ENCODE measurements at regions not wholly inside any gene's neighbourhood (a gene's known extent, or its start where the extent isn't known, plus 50 kb on each side); places are given as distances from the start of the nearest gene placed in this dataset.

GRCh38 chr18:68241881-68242280, 473.0 kb downstream of the TMX3 start:
- Histone ChIP-seq H3K4me3 (no peak overlapping the region), H3K27ac (replicated peaks) (no peak overlapping the region), H3K36me3 (no peaks in the 10 kb centered on the region), H3K4me1 (no peaks in the 10 kb centered on the region), H3K27me3 (ENCODE audit: low read depth) (no peaks in the 10 kb centered on the region), H3K9me3 (replicated peaks) (no peaks in the 10 kb centered on the region)
- no peak for TF ChIP-seq CTCF (IDR thresholded peaks at IDR 0.05; ENCODE audit: borderline replicate concordance)
- intact Hi-C loops (cut with micrococcal nuclease), result no loop called here
- DNase-seq, result no peak

- TF ChIP-seq CTCF (IDR thresholded peaks at IDR 0.05; ENCODE audit: borderline replicate concordance), result no peak
- Histone ChIP-seq H3K36me3 (no peaks in the 10 kb centered on the region), H3K9me3 (replicated peaks) (no peaks in the 10 kb centered on the region), H3K4me1 (no peaks in the 10 kb centered on the region), H3K27ac (replicated peaks) (no peak overlapping the region), H3K4me3 (no peak overlapping the region), H3K27me3 (ENCODE audit: low read depth) (no peaks in the 10 kb centered on the region)
- intact Hi-C loops (cut with micrococcal nuclease), result no loop called here
- DNase-seq, result no peak
Observed at GRCh38 chr18:68234676-68235075, 480.2 kb downstream of the TMX3 start.

- Histone ChIP-seq H3K4me1 (no peaks in the 10 kb centered on the region), H3K4me3 (no peak overlapping the region), H3K36me3 (no peaks in the 10 kb centered on the region), H3K9me3 (replicated peaks) (no peaks in the 10 kb centered on the region), H3K27me3 (ENCODE audit: low read depth) (no peaks in the 10 kb centered on the region), H3K27ac (replicated peaks) (no peak overlapping the region)
- intact Hi-C loops (cut with micrococcal nuclease), result no loop called here
- no peak for TF ChIP-seq CTCF (IDR thresholded peaks at IDR 0.05; ENCODE audit: borderline replicate concordance)
- no peak for DNase-seq
Observed at GRCh38 chr18:68234131-68234530, 480.8 kb downstream of the TMX3 start.

GRCh38 chr18:68233018-68233417, 481.9 kb downstream of the TMX3 start:
- peaks cover 3% of the 10 kb centered on the region for H3K9me3 ChIP-seq (replicated peaks)
- no peak for DNase-seq
- H3K36me3 ChIP-seq, result no peaks in the 10 kb centered on the region
- H3K27ac ChIP-seq (replicated peaks), result no peak overlapping the region
- no peaks in the 10 kb centered on the region for H3K27me3 ChIP-seq (ENCODE audit: low read depth)
- H3K4me3 ChIP-seq, result no peak overlapping the region
- TF ChIP-seq CTCF (IDR thresholded peaks at IDR 0.05; ENCODE audit: borderline replicate concordance), result no peak
- no peaks in the 10 kb centered on the region for H3K4me1 ChIP-seq
- intact Hi-C loops (cut with micrococcal nuclease), result no loop called here

- no peaks in the 10 kb centered on the region for H3K27me3 ChIP-seq (ENCODE audit: low read depth)
- TF ChIP-seq CTCF (IDR thresholded peaks at IDR 0.05; ENCODE audit: borderline replicate concordance), result no peak
- DNase-seq, result no peak
- H3K4me1 ChIP-seq, result no peaks in the 10 kb centered on the region
- H3K36me3 ChIP-seq, result no peaks in the 10 kb centered on the region
- no peak overlapping the region for H3K27ac ChIP-seq (replicated peaks)
- no peak overlapping the region for H3K4me3 ChIP-seq
- intact Hi-C loops (cut with micrococcal nuclease), result no loop called here
- peaks cover 3% of the 10 kb centered on the region for H3K9me3 ChIP-seq (replicated peaks)
Observed at GRCh38 chr18:68229351-68229750, 485.6 kb downstream of the TMX3 start.
